Retina (tissue), 1 donor: ENCODE measurements at regions not wholly inside any gene's neighbourhood (a gene's known extent, or its start where the extent isn't known, plus 50 kb on each side); places are given as distances from the start of the nearest gene placed in this dataset.
"Not testable (repeated sequence)": the region's sequence is repeated elsewhere in the genome, so short reads cannot be mapped to it uniquely, and the experiment has no call there.

ENCODE experiments used
- DNase-seq: peaks from one replicate; pipeline ENCODE4 v3.0.0-alpha.2; 2016

- no peak for DNase-seq
Observed at GRCh38 chr9:72471096-72471495, 50.3 kb upstream of the TMC1 start.

GRCh38 chr9:72467766-72468738 lies 53.4 kb upstream of the TMC1 start:
- no peak for DNase-seq

GRCh38 chr9:72465593-72465984 lies 55.8 kb upstream of the TMC1 start:
- no peak for DNase-seq

- peak; percentile 45 for DNase-seq
Observed at GRCh38 chr9:72464857-72465592, 56.4 kb upstream of the TMC1 start.

- no peak for DNase-seq
Observed at GRCh38 chr9:72462340-72462739, 59.1 kb upstream of the TMC1 start.

- no peak for DNase-seq
Observed at GRCh38 chr9:72460342-72461312, 60.8 kb upstream of the TMC1 start.

- DNase-seq, result no peak
Observed at GRCh38 chr9:72459308-72459707, 62.1 kb upstream of the TMC1 start.

- no peak for DNase-seq
Observed at GRCh38 chr9:72458153-72458552, 63.3 kb upstream of the TMC1 start.

- DNase-seq, result no peak
Observed at GRCh38 chr9:72457366-72457765, 64.0 kb upstream of the TMC1 start.

GRCh38 chr9:72454871-72455491 lies 66.4 kb upstream of the TMC1 start:
- DNase-seq, result peak; percentile 77

- no peak for DNase-seq
Observed at GRCh38 chr9:72453797-72454196, 67.6 kb upstream of the TMC1 start.

GRCh38 chr9:72446241-72446640 lies 75.2 kb upstream of the TMC1 start:
- not testable (repeated sequence) for DNase-seq

GRCh38 chr9:72445306-72445995 lies 76.0 kb upstream of the TMC1 start:
- DNase-seq, result no peak

- no peak for DNase-seq
Observed at GRCh38 chr9:72444435-72444834, 77.0 kb upstream of the TMC1 start.

- no peak for DNase-seq
Observed at GRCh38 chr9:72443855-72444254, 77.6 kb upstream of the TMC1 start.

- no peak for DNase-seq
Observed at GRCh38 chr9:72441848-72442607, 77.0 kb upstream of the ZFAND5 start.

- no peak for DNase-seq
Observed at GRCh38 chr9:72440992-72441847, 76.2 kb upstream of the ZFAND5 start.

- DNase-seq, result no peak
Observed at GRCh38 chr9:72440378-72440777, 75.4 kb upstream of the ZFAND5 start.

- DNase-seq, result not testable (repeated sequence)
Observed at GRCh38 chr9:72433616-72434267, 68.7 kb upstream of the ZFAND5 start.
